ENCODE measurements at regions not wholly inside any gene's neighbourhood (a gene's known extent, or its start where the extent isn't known, plus 50 kb on each side); places are given as distances from the start of the nearest gene placed in this dataset.

- no peak for TF ChIP-seq CTCF (conservative IDR thresholded peaks at IDR 0.05)
- no peak overlapping the region for H3K27ac ChIP-seq
Observed at GRCh38 chr12:114473018-114473417, 67.1 kb upstream of the TBX5 start.

DNA sequence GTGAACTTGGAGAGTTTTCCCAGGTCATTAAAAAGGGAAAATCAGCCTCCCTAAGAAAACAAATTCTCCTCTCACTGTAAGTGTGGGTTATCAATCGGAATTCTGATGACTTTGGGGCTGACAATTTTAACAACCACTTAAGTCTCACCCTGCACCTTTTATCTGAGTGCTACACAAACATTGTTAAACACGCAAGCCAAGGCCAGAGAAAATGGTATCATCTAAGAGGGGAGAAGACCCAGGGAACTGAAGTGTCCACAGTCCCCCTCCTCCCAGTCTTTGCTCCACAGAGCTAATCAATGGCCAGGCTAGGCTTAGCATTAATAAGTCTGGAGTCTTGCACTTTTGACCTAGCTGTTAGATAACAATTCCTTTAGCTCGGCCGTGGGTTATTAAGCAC lies 51.7 kb upstream of the TBX5 start:
- no peak for TF ChIP-seq CTCF (conservative IDR thresholded peaks at IDR 0.05)
- H3K27ac ChIP-seq: no peak overlapping the region

Data from VCaP (cell line).